Neural progenitor cell (in vitro differentiated cells): ENCODE measurements at regions not wholly inside any gene's neighbourhood (a gene's known extent, or its start where the extent isn't known, plus 50 kb on each side); places are given as distances from the start of the nearest gene placed in this dataset.

Experiments used
- DNase-seq: peaks from one replicate; pipeline ENCODE4 v3.0.0-alpha.2; 2016; ENCODE audit warnings: low spot score
- H2AFZ ChIP-seq: fragments of 200-600 bp; sonication (generic); replicated peaks from 2 replicates; pipeline ENCODE4 v1.6.1; 2016; ENCODE audit warnings: antibody characterized with exemption
- H3F3A ChIP-seq: fragments of 200-600 bp; sonication (generic); 2 replicates; pipeline ENCODE4 v1.6.1; 2016; ENCODE audit warnings: antibody characterized with exemption, low read depth
- H3K27ac ChIP-seq: fragments of 200-600 bp; sonication (generic); 2 replicates; pipeline ENCODE4 v1.5.1; 2016; ENCODE audit warnings: mild to moderate bottlenecking
- H3K27me3 ChIP-seq: fragments of 200-600 bp; sonication (generic); 2 replicates; pipeline ENCODE4 v1.6.1; 2016; ENCODE audit warnings: mild to moderate bottlenecking, moderate library complexity
- H3K36me3 ChIP-seq: fragments of 200-600 bp; sonication (generic); 2 replicates; pipeline ENCODE4 v1.5.1; 2016
- H3K4me1 ChIP-seq: fragments of 200-600 bp; sonication (generic); 2 replicates; pipeline ENCODE4 v1.6.1; 2016; ENCODE audit warnings: mixed run types
- H3K4me2 ChIP-seq: fragments of 200-600 bp; sonication (generic); 2 replicates; pipeline ENCODE4 v1.6.1; 2016
- H3K4me3 ChIP-seq: fragments of 200-600 bp; sonication (generic); 2 replicates; pipeline ENCODE4 v1.5.1; 2016
- H3K79me2 ChIP-seq: fragments of 200-600 bp; sonication (generic); 2 replicates; pipeline ENCODE4 v1.6.1; 2016; ENCODE audit warnings: low read depth
- H3K9ac ChIP-seq: fragments of 200-600 bp; sonication (generic); 2 replicates; pipeline ENCODE4 v1.6.1; 2016
- H3K9me3 ChIP-seq: fragments of 200-600 bp; sonication (generic); 2 replicates; pipeline ENCODE4 v1.5.1; 2016; ENCODE audit warnings: low read depth
- H4K20me1 ChIP-seq: fragments of 200-600 bp; sonication (generic); 2 replicates; pipeline ENCODE4 v1.6.1; 2016; ENCODE audit warnings: low read depth
- H3K27ac Mint-ChIP-seq: 3 replicates; pipeline ENCODE4 v1.8.0; 2021; ENCODE audit warnings: mixed read lengths
- H3K27me3 Mint-ChIP-seq: 2 replicates; pipeline ENCODE4 v1.8.0; 2022; ENCODE audit warnings: low read depth, mild to moderate bottlenecking, inconsistent platforms, moderate library complexity, mixed read lengths; ENCODE audit not compliant: insufficient read depth
- H3K36me3 Mint-ChIP-seq: 3 replicates; pipeline ENCODE4 v1.8.0; 2021; ENCODE audit warnings: mixed read lengths
- H3K4me1 Mint-ChIP-seq: 3 replicates; pipeline ENCODE4 v1.8.0; 2021; ENCODE audit warnings: mixed read lengths
- H3K4me3 Mint-ChIP-seq: 3 replicates; pipeline ENCODE4 v1.8.0; 2021; ENCODE audit warnings: mild to moderate bottlenecking, moderate library complexity, mixed read lengths
- H3K9me3 Mint-ChIP-seq: 3 replicates; pipeline ENCODE4 v1.8.0; 2020; ENCODE audit warnings: mixed read lengths
- CTCF ChIP-seq: fragments of 200-600 bp; sonication (generic); IDR thresholded peaks from 2 replicates; pipeline ENCODE4 v1.5.1; 2017; ENCODE audit warnings: antibody characterized with exemption, mild to moderate bottlenecking
- EZH2 ChIP-seq: fragments of 200-600 bp; sonication (generic); IDR thresholded peaks from 2 replicates; pipeline ENCODE4 v1.6.1; 2017; ENCODE audit warnings: antibody characterized with exemption, mild to moderate bottlenecking, moderate library complexity
- EZH2phosphoT487 ChIP-seq: fragments of 200-600 bp; sonication (generic); IDR thresholded peaks from 2 replicates; pipeline ENCODE4 v1.6.1; 2017; ENCODE audit warnings: antibody characterized with exemption

GRCh38 chr13:57813651-57814050, 182.1 kb downstream of the PCDH17 start:
- H3K9ac ChIP-seq: no peak overlapping the region
- H4K20me1 ChIP-seq: no peaks in the 10 kb centered on the region
- H3K9me3 ChIP-seq: no peaks in the 10 kb centered on the region
- DNase-seq: peak; percentile 65
- H3K9me3 Mint-ChIP-seq: no peaks in the 10 kb centered on the region
- peaks cover 13% of the 10 kb centered on the region for H3K4me1 ChIP-seq
- H3F3A ChIP-seq: no peaks in the 10 kb centered on the region
- H3K4me2 ChIP-seq: peak overlapping the region; percentile 33
- no peaks in the 10 kb centered on the region for H3K36me3 Mint-ChIP-seq
- H3K27me3 ChIP-seq: no peaks in the 10 kb centered on the region
- H3K27ac ChIP-seq: no peak overlapping the region
- no peak overlapping the region for H3K27ac Mint-ChIP-seq
- H3K36me3 ChIP-seq: peaks cover 5% of the 10 kb centered on the region
- no peak for TF ChIP-seq CTCF
- no peak overlapping the region for H3K4me3 Mint-ChIP-seq
- no peaks in the 10 kb centered on the region for H3K79me2 ChIP-seq
- no peak overlapping the region for H3K4me3 ChIP-seq
- peaks cover 3% of the 10 kb centered on the region for H3K27me3 Mint-ChIP-seq
- H2AFZ ChIP-seq: no peak overlapping the region
- peaks cover 8% of the 10 kb centered on the region for H3K4me1 Mint-ChIP-seq

- H4K20me1 ChIP-seq: no peaks in the 10 kb centered on the region
- no peak overlapping the region for H3K4me3 Mint-ChIP-seq
- no peaks in the 10 kb centered on the region for H3K9me3 ChIP-seq
- no peak overlapping the region for H3K4me2 ChIP-seq
- H3K79me2 ChIP-seq: no peaks in the 10 kb centered on the region
- H3K27me3 ChIP-seq: no peaks in the 10 kb centered on the region
- peaks cover 3% of the 10 kb centered on the region for H3K27me3 Mint-ChIP-seq
- no peaks in the 10 kb centered on the region for H3F3A ChIP-seq
- H3K36me3 ChIP-seq: no peaks in the 10 kb centered on the region
- no peak overlapping the region for H3K4me3 ChIP-seq
- H3K27ac Mint-ChIP-seq: no peak overlapping the region
- TF ChIP-seq CTCF (no peak), EZH2phosphoT487 (no peak)
- peaks cover 8% of the 10 kb centered on the region for H3K4me1 Mint-ChIP-seq
- H3K9me3 Mint-ChIP-seq: no peaks in the 10 kb centered on the region
- no peak overlapping the region for H3K9ac ChIP-seq
- H2AFZ ChIP-seq: no peak overlapping the region
- DNase-seq: no peak
- H3K27ac ChIP-seq: no peak overlapping the region
- H3K36me3 Mint-ChIP-seq: no peaks in the 10 kb centered on the region
- H3K4me1 ChIP-seq: peaks cover 13% of the 10 kb centered on the region
Measured at GRCh38 chr13:57815600-57815999, 184.1 kb downstream of the PCDH17 start.

GRCh38 chr13:57820924-57821323, 189.4 kb downstream of the PCDH17 start:
- no peak overlapping the region for H3K9ac ChIP-seq
- H3K27ac ChIP-seq: no peak overlapping the region
- no peaks in the 10 kb centered on the region for H3K36me3 ChIP-seq
- no peaks in the 10 kb centered on the region for H3K79me2 ChIP-seq
- no peak overlapping the region for H2AFZ ChIP-seq
- no peaks in the 10 kb centered on the region for H3F3A ChIP-seq
- H3K27ac Mint-ChIP-seq: no peak overlapping the region
- no peak overlapping the region for H3K4me3 ChIP-seq
- peaks cover 16% of the 10 kb centered on the region for H3K4me1 Mint-ChIP-seq
- no peak overlapping the region for H3K4me2 ChIP-seq
- H3K4me3 Mint-ChIP-seq: no peak overlapping the region
- H3K27me3 ChIP-seq: no peaks in the 10 kb centered on the region
- no peaks in the 10 kb centered on the region for H3K27me3 Mint-ChIP-seq
- no peaks in the 10 kb centered on the region for H4K20me1 ChIP-seq
- H3K9me3 Mint-ChIP-seq: no peaks in the 10 kb centered on the region
- no peaks in the 10 kb centered on the region for H3K9me3 ChIP-seq
- no peak for DNase-seq
- no peaks in the 10 kb centered on the region for H3K36me3 Mint-ChIP-seq
- H3K4me1 ChIP-seq: peaks cover 4% of the 10 kb centered on the region
- TF ChIP-seq EZH2 (no peak), CTCF (no peak), EZH2phosphoT487 (no peak)

- no peaks in the 10 kb centered on the region for H3K36me3 Mint-ChIP-seq
- TF ChIP-seq CTCF (no peak), EZH2 (no peak), EZH2phosphoT487 (no peak)
- no peak for DNase-seq
Measured at GRCh38 chr13:57823704-57824103, 192.2 kb downstream of the PCDH17 start.

More at GRCh38 chr13:57823704-57824103, 192.2 kb downstream of the PCDH17 start:
- peak overlapping the region; percentile 71 for H2AFZ ChIP-seq
- H4K20me1 ChIP-seq: no peaks in the 10 kb centered on the region
- Mint-ChIP-seq H3K4me3 (no peak overlapping the region), H3K27me3 (no peaks in the 10 kb centered on the region), H3K4me1 (peaks cover 16% of the 10 kb centered on the region), H3K9me3 (no peaks in the 10 kb centered on the region), H3K27ac (no peak overlapping the region)
- no peak overlapping the region for H3K27ac ChIP-seq
- H3K4me3 ChIP-seq: no peak overlapping the region
- H3K9me3 ChIP-seq: no peaks in the 10 kb centered on the region
- no peaks in the 10 kb centered on the region for H3F3A ChIP-seq
- no peaks in the 10 kb centered on the region for H3K36me3 ChIP-seq
- peaks cover 4% of the 10 kb centered on the region for H3K4me1 ChIP-seq
- no peaks in the 10 kb centered on the region for H3K27me3 ChIP-seq
- no peaks in the 10 kb centered on the region for H3K79me2 ChIP-seq
- H3K4me2 ChIP-seq: no peak overlapping the region
- no peak overlapping the region for H3K9ac ChIP-seq
